ENCODE measurements at regions not wholly inside any gene's neighbourhood (a gene's known extent, or its start where the extent isn't known, plus 50 kb on each side); places are given as distances from the start of the nearest gene placed in this dataset.

DNA sequence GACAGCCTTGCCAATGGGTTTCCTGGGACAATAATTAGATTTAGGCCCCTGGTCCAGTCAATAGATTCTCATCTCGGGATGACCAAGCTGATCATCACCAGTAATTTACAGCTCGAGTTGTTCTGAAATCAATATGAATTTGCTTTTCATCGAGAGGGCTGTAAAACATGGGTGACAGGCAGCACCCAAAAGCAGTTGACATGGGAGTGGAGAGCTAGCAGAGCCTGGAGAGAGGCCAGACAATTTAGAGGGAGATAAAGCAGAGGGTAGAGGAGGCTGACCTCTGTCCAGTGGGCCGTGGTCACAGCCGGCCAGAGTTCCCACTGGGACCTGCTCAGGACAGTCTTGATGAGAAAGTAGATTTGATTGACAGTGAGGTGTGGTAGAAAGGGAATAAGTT, 157.3 kb downstream of the ASCL4 start:
- no peaks in the 10 kb centered on the region for H3K4me1 Mint-ChIP-seq (ENCODE audit: unreplicated experiment)
- TF ChIP-seq, protein P1, sequence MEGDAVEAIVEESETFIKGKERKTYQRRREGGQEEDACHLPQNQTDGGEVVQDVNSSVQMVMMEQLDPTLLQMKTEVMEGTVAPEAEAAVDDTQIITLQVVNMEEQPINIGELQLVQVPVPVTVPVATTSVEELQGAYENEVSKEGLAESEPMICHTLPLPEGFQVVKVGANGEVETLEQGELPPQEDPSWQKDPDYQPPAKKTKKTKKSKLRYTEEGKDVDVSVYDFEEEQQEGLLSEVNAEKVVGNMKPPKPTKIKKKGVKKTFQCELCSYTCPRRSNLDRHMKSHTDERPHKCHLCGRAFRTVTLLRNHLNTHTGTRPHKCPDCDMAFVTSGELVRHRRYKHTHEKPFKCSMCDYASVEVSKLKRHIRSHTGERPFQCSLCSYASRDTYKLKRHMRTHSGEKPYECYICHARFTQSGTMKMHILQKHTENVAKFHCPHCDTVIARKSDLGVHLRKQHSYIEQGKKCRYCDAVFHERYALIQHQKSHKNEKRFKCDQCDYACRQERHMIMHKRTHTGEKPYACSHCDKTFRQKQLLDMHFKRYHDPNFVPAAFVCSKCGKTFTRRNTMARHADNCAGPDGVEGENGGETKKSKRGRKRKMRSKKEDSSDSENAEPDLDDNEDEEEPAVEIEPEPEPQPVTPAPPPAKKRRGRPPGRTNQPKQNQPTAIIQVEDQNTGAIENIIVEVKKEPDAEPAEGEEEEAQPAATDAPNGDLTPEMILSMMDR (IDR thresholded peaks at IDR 0.05; ENCODE audit: unreplicated experiment), result no peak
- H3K27ac Mint-ChIP-seq (ENCODE audit: unreplicated experiment), result no peak overlapping the region
- H3K27me3 Mint-ChIP-seq (ENCODE audit: unreplicated experiment), result peaks cover 3% of the 10 kb centered on the region
- no peaks in the 10 kb centered on the region for H3K9me3 Mint-ChIP-seq (ENCODE audit: unreplicated experiment)
- H3K4me3 Mint-ChIP-seq (ENCODE audit: unreplicated experiment), result no peak overlapping the region
- no peaks in the 10 kb centered on the region for H3K36me3 Mint-ChIP-seq (ENCODE audit: low read depth, unreplicated experiment)
- DNase-seq (ENCODE audit: low spot score), result no peak

DNA sequence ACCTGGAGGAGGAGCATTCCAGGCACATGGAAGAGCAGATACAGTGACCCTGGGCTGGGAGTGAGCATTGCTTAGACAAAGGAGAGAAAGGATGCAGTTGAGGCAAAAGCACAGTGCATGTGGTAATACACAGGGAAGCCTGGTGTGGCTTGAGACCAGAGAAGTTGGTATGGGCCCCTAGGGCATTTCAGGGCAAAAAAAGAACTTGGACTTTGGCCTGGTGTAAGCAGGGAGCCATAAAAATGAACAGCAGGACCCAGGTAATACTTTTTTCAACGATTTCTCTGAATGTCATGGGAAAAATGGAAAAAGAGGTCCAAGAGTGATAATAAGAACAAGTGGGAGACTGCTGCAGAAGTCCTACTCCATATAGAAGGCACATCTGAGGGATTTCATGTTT, 163.9 kb downstream of the ASCL4 start:
- H3K36me3 Mint-ChIP-seq (ENCODE audit: low read depth, unreplicated experiment), result no peaks in the 10 kb centered on the region
- H3K4me3 Mint-ChIP-seq (ENCODE audit: unreplicated experiment), result no peak overlapping the region
- no peaks in the 10 kb centered on the region for H3K27me3 Mint-ChIP-seq (ENCODE audit: unreplicated experiment)
- H3K27ac Mint-ChIP-seq (ENCODE audit: unreplicated experiment), result no peak overlapping the region
- no peaks in the 10 kb centered on the region for H3K4me1 Mint-ChIP-seq (ENCODE audit: unreplicated experiment)
- H3K9me3 Mint-ChIP-seq (ENCODE audit: unreplicated experiment), result no peaks in the 10 kb centered on the region
- no peak for DNase-seq (ENCODE audit: low spot score)
- TF ChIP-seq, protein P1 (IDR thresholded peaks at IDR 0.05; ENCODE audit: unreplicated experiment), result no peak

DNA sequence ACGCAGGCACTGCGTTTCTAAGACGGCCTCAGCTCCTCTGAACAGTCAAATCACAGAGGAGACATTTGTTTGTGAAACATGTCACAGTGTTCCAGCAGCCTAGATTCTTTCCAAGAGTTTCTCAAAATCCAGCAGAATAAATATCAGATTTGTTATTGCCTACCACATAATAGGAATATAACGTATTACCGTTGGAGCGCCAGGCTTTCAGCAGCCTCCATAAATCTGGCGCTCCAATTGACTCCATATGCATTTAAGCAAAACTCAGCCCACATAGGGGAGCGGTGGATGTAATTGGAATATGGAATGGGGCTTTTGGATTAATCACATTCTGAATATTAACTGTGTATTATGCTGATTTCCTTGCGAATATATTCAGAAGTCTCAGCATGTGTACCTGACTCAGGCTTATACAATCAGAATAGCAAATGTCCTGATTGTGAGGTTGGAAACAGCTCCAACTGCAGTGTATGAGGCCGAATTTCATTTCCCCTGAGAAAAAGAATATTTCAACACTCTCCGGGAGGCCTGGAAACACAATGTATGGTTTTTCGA, 174.0 kb downstream of the ASCL4 start:
- TF ChIP-seq, protein P1 (IDR thresholded peaks at IDR 0.05; ENCODE audit: unreplicated experiment), result no peak
- DNase-seq (ENCODE audit: low spot score), result no peak
- Mint-ChIP-seq H3K4me3 (ENCODE audit: unreplicated experiment) (no peak overlapping the region), H3K36me3 (ENCODE audit: low read depth, unreplicated experiment) (no peaks in the 10 kb centered on the region), H3K4me1 (ENCODE audit: unreplicated experiment) (no peaks in the 10 kb centered on the region), H3K27ac (ENCODE audit: unreplicated experiment) (no peak overlapping the region), H3K9me3 (ENCODE audit: unreplicated experiment) (no peaks in the 10 kb centered on the region), H3K27me3 (ENCODE audit: unreplicated experiment) (peaks cover 1% of the 10 kb centered on the region)

DNA sequence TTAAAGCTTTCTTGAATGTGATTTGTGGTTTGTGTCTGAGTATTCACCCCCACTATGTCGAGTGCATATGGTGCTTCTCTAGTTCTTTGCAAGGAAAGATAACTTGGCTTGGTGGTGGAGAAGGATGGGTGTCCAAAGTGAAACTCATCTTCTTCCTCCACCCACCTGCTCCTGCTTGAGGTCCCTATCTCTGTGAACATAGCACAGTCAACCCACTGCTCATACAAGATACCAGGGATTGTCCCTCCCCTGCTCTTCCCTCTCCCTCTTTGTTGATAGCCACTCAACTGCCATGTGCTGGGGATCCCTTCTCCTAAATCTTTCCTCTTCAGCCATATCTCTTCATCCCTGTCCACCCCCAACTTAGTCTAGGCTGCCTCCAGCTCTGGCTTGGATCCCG, 176.5 kb downstream of the ASCL4 start:
- DNase-seq (ENCODE audit: low spot score), result no peak
- H3K27me3 Mint-ChIP-seq (ENCODE audit: unreplicated experiment), result peaks cover 4% of the 10 kb centered on the region
- no peak overlapping the region for H3K4me3 Mint-ChIP-seq (ENCODE audit: unreplicated experiment)
- TF ChIP-seq, protein P1 (IDR thresholded peaks at IDR 0.05; ENCODE audit: unreplicated experiment), result no peak
- H3K27ac Mint-ChIP-seq (ENCODE audit: unreplicated experiment), result no peak overlapping the region
- H3K36me3 Mint-ChIP-seq (ENCODE audit: low read depth, unreplicated experiment), result no peaks in the 10 kb centered on the region
- H3K9me3 Mint-ChIP-seq (ENCODE audit: unreplicated experiment), result no peaks in the 10 kb centered on the region
- no peaks in the 10 kb centered on the region for H3K4me1 Mint-ChIP-seq (ENCODE audit: unreplicated experiment)

DNA sequence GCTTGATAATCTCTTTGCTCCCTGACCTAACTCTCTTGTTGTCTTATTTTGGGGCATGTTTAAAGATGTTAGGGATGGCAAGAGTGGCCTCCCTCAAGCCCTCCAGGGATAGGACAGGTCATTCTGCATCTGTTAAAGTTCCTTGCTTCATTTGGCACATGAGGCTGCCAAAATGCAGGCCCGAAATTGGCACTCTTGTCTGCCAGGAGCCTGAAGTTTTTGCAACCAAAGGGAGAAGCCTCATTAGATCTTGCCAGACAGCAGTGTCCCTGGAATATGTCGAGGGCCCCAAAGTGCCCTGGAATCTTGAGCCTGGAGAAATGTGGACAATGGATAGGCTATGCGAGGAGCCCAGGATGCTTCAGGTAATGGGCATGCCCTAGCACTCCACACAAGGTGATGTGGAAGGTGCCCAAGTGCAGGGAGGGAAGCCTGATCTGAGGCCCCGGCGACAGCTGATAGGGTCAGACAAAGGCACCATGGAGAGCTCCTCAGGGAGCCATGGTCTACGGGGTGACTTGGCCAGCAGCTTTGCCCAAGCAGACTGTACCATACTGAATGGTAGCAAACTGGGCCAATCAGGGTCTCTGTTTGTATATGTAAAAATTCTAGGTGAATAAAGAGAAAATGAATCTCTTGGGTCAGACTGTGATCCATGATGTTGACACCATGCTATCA, 173.0 kb upstream of the WSCD2 start:
- Mint-ChIP-seq H3K9me3 (ENCODE audit: unreplicated experiment) (no peaks in the 10 kb centered on the region), H3K27me3 (ENCODE audit: unreplicated experiment) (peaks cover 4% of the 10 kb centered on the region), H3K4me3 (ENCODE audit: unreplicated experiment) (no peak overlapping the region), H3K36me3 (ENCODE audit: low read depth, unreplicated experiment) (no peaks in the 10 kb centered on the region), H3K27ac (ENCODE audit: unreplicated experiment) (no peak overlapping the region), H3K4me1 (ENCODE audit: unreplicated experiment) (no peaks in the 10 kb centered on the region)
- TF ChIP-seq, protein P1 (IDR thresholded peaks at IDR 0.05; ENCODE audit: unreplicated experiment), result no peak
- DNase-seq (ENCODE audit: low spot score), result peak; percentile 7

Data from endothelial cell (in vitro differentiated cells).